ENCODE measurements at regions not wholly inside any gene's neighbourhood (a gene's known extent, or its start where the extent isn't known, plus 50 kb on each side); places are given as distances from the start of the nearest gene placed in this dataset.

GRCh38 chr11:88038063-88038462 lies 137.2 kb downstream of the RAB38 start (continued):
- TF ChIP-seq CTCF (IDR thresholded peaks at IDR 0.05) (no peak), ZNF121 (CRISPR knock-in tag; IDR thresholded peaks at IDR 0.05) (no peak), KAT7 (CRISPR knock-in tag; IDR thresholded peaks at IDR 0.05; ENCODE audit: borderline replicate concordance) (no peak), MYBL2 (CRISPR knock-in tag; IDR thresholded peaks at IDR 0.05) (no peak), RORB (CRISPR knock-in tag; IDR thresholded peaks at IDR 0.05) (no peak), ELF4 (CRISPR knock-in tag; IDR thresholded peaks at IDR 0.05; ENCODE audit: low read depth) (no peak), ERG (CRISPR knock-in tag; IDR thresholded peaks at IDR 0.05) (no peak)

GRCh38 chr11:88036701-88037100 lies 138.5 kb downstream of the RAB38 start:
- H3K27ac Mint-ChIP-seq, result no peak overlapping the region
- H3K4me3 Mint-ChIP-seq, result no peak overlapping the region
- ATAC-seq (no peak), DNase-seq (ENCODE audit: low spot score) (no peak)
- H3K9me3 Mint-ChIP-seq, result peaks cover 11% of the 10 kb centered on the region
- H3K36me3 Mint-ChIP-seq, result peaks cover 7% of the 10 kb centered on the region; the same call in 1 of the 2 replicates
- POLR2A ChIA-PET, result no interaction called here
- H3K27me3 Mint-ChIP-seq (ENCODE audit: low read depth), result no peaks in the 10 kb centered on the region
- CTCF ChIA-PET, result no interaction called here
- peaks cover 22% of the 10 kb centered on the region for H3K4me1 Mint-ChIP-seq
- TF ChIP-seq NFE2L1 (CRISPR knock-in tag; IDR thresholded peaks at IDR 0.05) (no peak), ZNF219 (CRISPR knock-in tag; IDR thresholded peaks at IDR 0.05; ENCODE audit: borderline replicate concordance) (no peak), OVOL2 (CRISPR knock-in tag; IDR thresholded peaks at IDR 0.05; ENCODE audit: borderline replicate concordance) (no peak), ZNF263 (CRISPR knock-in tag; IDR thresholded peaks at IDR 0.05; ENCODE audit: low read depth) (no peak)
- TF ChIP-seq, protein P1, sequence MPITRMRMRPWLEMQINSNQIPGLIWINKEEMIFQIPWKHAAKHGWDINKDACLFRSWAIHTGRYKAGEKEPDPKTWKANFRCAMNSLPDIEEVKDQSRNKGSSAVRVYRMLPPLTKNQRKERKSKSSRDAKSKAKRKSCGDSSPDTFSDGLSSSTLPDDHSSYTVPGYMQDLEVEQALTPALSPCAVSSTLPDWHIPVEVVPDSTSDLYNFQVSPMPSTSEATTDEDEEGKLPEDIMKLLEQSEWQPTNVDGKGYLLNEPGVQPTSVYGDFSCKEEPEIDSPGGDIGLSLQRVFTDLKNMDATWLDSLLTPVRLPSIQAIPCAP (CRISPR knock-in tag; IDR thresholded peaks at IDR 0.05), result no peak
- TF ChIP-seq, protein P2, sequence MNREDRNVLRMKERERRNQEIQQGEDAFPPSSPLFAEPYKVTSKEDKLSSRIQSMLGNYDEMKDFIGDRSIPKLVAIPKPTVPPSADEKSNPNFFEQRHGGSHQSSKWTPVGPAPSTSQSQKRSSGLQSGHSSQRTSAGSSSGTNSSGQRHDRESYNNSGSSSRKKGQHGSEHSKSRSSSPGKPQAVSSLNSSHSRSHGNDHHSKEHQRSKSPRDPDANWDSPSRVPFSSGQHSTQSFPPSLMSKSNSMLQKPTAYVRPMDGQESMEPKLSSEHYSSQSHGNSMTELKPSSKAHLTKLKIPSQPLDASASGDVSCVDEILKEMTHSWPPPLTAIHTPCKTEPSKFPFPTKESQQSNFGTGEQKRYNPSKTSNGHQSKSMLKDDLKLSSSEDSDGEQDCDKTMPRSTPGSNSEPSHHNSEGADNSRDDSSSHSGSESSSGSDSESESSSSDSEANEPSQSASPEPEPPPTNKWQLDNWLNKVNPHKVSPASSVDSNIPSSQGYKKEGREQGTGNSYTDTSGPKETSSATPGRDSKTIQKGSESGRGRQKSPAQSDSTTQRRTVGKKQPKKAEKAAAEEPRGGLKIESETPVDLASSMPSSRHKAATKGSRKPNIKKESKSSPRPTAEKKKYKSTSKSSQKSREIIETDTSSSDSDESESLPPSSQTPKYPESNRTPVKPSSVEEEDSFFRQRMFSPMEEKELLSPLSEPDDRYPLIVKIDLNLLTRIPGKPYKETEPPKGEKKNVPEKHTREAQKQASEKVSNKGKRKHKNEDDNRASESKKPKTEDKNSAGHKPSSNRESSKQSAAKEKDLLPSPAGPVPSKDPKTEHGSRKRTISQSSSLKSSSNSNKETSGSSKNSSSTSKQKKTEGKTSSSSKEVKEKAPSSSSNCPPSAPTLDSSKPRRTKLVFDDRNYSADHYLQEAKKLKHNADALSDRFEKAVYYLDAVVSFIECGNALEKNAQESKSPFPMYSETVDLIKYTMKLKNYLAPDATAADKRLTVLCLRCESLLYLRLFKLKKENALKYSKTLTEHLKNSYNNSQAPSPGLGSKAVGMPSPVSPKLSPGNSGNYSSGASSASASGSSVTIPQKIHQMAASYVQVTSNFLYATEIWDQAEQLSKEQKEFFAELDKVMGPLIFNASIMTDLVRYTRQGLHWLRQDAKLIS (CRISPR knock-in tag; IDR thresholded peaks at IDR 0.05; ENCODE audit: borderline replicate concordance), result no peak
- TF ChIP-seq, protein P3, sequence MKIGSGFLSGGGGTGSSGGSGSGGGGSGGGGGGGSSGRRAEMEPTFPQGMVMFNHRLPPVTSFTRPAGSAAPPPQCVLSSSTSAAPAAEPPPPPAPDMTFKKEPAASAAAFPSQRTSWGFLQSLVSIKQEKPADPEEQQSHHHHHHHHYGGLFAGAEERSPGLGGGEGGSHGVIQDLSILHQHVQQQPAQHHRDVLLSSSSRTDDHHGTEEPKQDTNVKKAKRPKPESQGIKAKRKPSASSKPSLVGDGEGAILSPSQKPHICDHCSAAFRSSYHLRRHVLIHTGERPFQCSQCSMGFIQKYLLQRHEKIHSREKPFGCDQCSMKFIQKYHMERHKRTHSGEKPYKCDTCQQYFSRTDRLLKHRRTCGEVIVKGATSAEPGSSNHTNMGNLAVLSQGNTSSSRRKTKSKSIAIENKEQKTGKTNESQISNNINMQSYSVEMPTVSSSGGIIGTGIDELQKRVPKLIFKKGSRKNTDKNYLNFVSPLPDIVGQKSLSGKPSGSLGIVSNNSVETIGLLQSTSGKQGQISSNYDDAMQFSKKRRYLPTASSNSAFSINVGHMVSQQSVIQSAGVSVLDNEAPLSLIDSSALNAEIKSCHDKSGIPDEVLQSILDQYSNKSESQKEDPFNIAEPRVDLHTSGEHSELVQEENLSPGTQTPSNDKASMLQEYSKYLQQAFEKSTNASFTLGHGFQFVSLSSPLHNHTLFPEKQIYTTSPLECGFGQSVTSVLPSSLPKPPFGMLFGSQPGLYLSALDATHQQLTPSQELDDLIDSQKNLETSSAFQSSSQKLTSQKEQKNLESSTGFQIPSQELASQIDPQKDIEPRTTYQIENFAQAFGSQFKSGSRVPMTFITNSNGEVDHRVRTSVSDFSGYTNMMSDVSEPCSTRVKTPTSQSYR (CRISPR knock-in tag; IDR thresholded peaks at IDR 0.05), result no peak
- TF ChIP-seq, protein P4, sequence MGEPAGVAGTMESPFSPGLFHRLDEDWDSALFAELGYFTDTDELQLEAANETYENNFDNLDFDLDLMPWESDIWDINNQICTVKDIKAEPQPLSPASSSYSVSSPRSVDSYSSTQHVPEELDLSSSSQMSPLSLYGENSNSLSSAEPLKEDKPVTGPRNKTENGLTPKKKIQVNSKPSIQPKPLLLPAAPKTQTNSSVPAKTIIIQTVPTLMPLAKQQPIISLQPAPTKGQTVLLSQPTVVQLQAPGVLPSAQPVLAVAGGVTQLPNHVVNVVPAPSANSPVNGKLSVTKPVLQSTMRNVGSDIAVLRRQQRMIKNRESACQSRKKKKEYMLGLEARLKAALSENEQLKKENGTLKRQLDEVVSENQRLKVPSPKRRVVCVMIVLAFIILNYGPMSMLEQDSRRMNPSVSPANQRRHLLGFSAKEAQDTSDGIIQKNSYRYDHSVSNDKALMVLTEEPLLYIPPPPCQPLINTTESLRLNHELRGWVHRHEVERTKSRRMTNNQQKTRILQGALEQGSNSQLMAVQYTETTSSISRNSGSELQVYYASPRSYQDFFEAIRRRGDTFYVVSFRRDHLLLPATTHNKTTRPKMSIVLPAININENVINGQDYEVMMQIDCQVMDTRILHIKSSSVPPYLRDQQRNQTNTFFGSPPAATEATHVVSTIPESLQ (CRISPR knock-in tag; IDR thresholded peaks at IDR 0.05), result no peak
- TF ChIP-seq, protein P5, sequence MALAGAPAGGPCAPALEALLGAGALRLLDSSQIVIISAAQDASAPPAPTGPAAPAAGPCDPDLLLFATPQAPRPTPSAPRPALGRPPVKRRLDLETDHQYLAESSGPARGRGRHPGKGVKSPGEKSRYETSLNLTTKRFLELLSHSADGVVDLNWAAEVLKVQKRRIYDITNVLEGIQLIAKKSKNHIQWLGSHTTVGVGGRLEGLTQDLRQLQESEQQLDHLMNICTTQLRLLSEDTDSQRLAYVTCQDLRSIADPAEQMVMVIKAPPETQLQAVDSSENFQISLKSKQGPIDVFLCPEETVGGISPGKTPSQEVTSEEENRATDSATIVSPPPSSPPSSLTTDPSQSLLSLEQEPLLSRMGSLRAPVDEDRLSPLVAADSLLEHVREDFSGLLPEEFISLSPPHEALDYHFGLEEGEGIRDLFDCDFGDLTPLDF (CRISPR knock-in tag; IDR thresholded peaks at IDR 0.05), result no peak
- TF ChIP-seq, protein P6, sequence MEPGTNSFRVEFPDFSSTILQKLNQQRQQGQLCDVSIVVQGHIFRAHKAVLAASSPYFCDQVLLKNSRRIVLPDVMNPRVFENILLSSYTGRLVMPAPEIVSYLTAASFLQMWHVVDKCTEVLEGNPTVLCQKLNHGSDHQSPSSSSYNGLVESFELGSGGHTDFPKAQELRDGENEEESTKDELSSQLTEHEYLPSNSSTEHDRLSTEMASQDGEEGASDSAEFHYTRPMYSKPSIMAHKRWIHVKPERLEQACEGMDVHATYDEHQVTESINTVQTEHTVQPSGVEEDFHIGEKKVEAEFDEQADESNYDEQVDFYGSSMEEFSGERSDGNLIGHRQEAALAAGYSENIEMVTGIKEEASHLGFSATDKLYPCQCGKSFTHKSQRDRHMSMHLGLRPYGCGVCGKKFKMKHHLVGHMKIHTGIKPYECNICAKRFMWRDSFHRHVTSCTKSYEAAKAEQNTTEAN (CRISPR knock-in tag; IDR thresholded peaks at IDR 0.05), result no peak
